IPS DF 6.9 (cell line): ENCODE measurements at regions not wholly inside any gene's neighbourhood (a gene's known extent, or its start where the extent isn't known, plus 50 kb on each side); places are given as distances from the start of the nearest gene placed in this dataset.

Source experiments
- DNase-seq: peaks from one replicate; pipeline ENCODE4 v3.0.0-alpha.2; 2013; ENCODE audit warnings: low read depth, low spot score
- H3K27ac ChIP-seq: one replicate; pipeline ENCODE4 v1.5.1; 2013; ENCODE audit warnings: low read length, control low read depth
- H3K27me3 ChIP-seq: 2 replicates; pipeline ENCODE4 v1.6.1; 2013; ENCODE audit warnings: mild to moderate bottlenecking, low read length; ENCODE audit not compliant: control insufficient read depth, insufficient read depth
- H3K36me3 ChIP-seq: 2 replicates; pipeline ENCODE4 v1.6.1; 2013; ENCODE audit warnings: low read length; ENCODE audit not compliant: control insufficient read depth, insufficient read depth
- H3K4me1 ChIP-seq: 2 replicates; pipeline ENCODE4 v1.6.1; 2013; ENCODE audit warnings: low read length; ENCODE audit not compliant: control insufficient read depth, insufficient read depth
- H3K4me3 ChIP-seq: 2 replicates; pipeline ENCODE4 v1.5.1; 2013; ENCODE audit warnings: mild to moderate bottlenecking, low read length
- H3K9me3 ChIP-seq: 2 replicates; pipeline ENCODE4 v1.6.1; 2013; ENCODE audit warnings: low read length, inconsistent platforms; ENCODE audit not compliant: control insufficient read depth, insufficient read depth
- WGBS: extraction: QIAGEN DNeasy Blood & Tissue Kit; methylation state at CpG from one replicate; pipeline ENCODE4 v1.1.7; 2013; ENCODE audit warnings: mixed read lengths, missing lambda C conversion rate; ENCODE audit not compliant: insufficient read length, insufficient coverage; 5-methylcytosine and 5-hydroxymethylcytosine counted together

- WGBS, result no CpG with 5 or more reads among the region's 1 CpG
- no peak overlapping the region for H3K27ac ChIP-seq
Observed at GRCh38 chr2:171244466-171244969, 83.8 kb upstream of the TLK1 start.

GRCh38 chr2:171241771-171242170 lies 81.1 kb upstream of the TLK1 start:
- Histone ChIP-seq H3K4me3 (no peak overlapping the region), H3K9me3 (peaks cover 5% of the 10 kb centered on the region), H3K36me3 (no peaks in the 10 kb centered on the region), H3K27me3 (no peaks in the 10 kb centered on the region), H3K4me1 (no peaks in the 10 kb centered on the region), H3K27ac (no peak overlapping the region)
- WGBS, result no CpG with 5 or more reads among the region's 1 CpG
- no peak for DNase-seq

More at GRCh38 chr2:171244466-171244969, 83.8 kb upstream of the TLK1 start:
- Histone ChIP-seq H3K27me3 (no peaks in the 10 kb centered on the region), H3K36me3 (no peaks in the 10 kb centered on the region), H3K4me3 (no peak overlapping the region), H3K9me3 (peaks cover 5% of the 10 kb centered on the region), H3K4me1 (no peaks in the 10 kb centered on the region)
- no peak for DNase-seq

GRCh38 chr2:171238946-171239345 lies 78.3 kb upstream of the TLK1 start:
- H3K27me3 ChIP-seq, result no peaks in the 10 kb centered on the region
- no peaks in the 10 kb centered on the region for H3K9me3 ChIP-seq
- H3K4me3 ChIP-seq, result no peak overlapping the region
- DNase-seq, result no peak
- no peak overlapping the region for H3K27ac ChIP-seq
- no peaks in the 10 kb centered on the region for H3K4me1 ChIP-seq
- WGBS, result no CpG with 5 or more reads among the region's 4 CpGs
- no peaks in the 10 kb centered on the region for H3K36me3 ChIP-seq

- WGBS, result no CpG with 5 or more reads among the region's 5 CpGs
- H3K36me3 ChIP-seq, result no peaks in the 10 kb centered on the region
- no peak for DNase-seq
Observed at GRCh38 chr2:171237751-171238505, 77.2 kb upstream of the TLK1 start.

GRCh38 chr2:171235262-171235881 lies 74.7 kb upstream of the TLK1 start:
- Histone ChIP-seq H3K27me3 (no peaks in the 10 kb centered on the region), H3K36me3 (no peaks in the 10 kb centered on the region), H3K27ac (no peak overlapping the region), H3K4me1 (no peaks in the 10 kb centered on the region), H3K9me3 (no peaks in the 10 kb centered on the region), H3K4me3 (no peak overlapping the region)
- no CpG with 5 or more reads among the region's 8 CpGs for WGBS
- DNase-seq, result no peak

More at GRCh38 chr2:171237751-171238505, 77.2 kb upstream of the TLK1 start:
- Histone ChIP-seq H3K27me3 (no peaks in the 10 kb centered on the region), H3K4me1 (no peaks in the 10 kb centered on the region), H3K4me3 (no peak overlapping the region), H3K9me3 (no peaks in the 10 kb centered on the region), H3K27ac (no peak overlapping the region)

GRCh38 chr2:171230176-171230575 lies 69.5 kb upstream of the TLK1 start:
- Histone ChIP-seq H3K27me3 (no peaks in the 10 kb centered on the region), H3K4me1 (no peaks in the 10 kb centered on the region), H3K27ac (no peak overlapping the region), H3K4me3 (no peak overlapping the region), H3K36me3 (no peaks in the 10 kb centered on the region), H3K9me3 (no peaks in the 10 kb centered on the region)
- WGBS, result no CpG with 5 or more reads among the region's 3 CpGs
- no peak for DNase-seq

GRCh38 chr2:171228826-171229225 lies 68.1 kb upstream of the TLK1 start:
- Histone ChIP-seq H3K36me3 (no peaks in the 10 kb centered on the region), H3K4me1 (no peaks in the 10 kb centered on the region), H3K27ac (no peak overlapping the region), H3K4me3 (no peak overlapping the region), H3K27me3 (no peaks in the 10 kb centered on the region), H3K9me3 (no peaks in the 10 kb centered on the region)
- no peak for DNase-seq
- no CpG with 5 or more reads among the region's 2 CpGs for WGBS

GRCh38 chr2:171227066-171227782 lies 66.5 kb upstream of the TLK1 start:
- no peaks in the 10 kb centered on the region for H3K36me3 ChIP-seq
- H3K4me1 ChIP-seq, result no peaks in the 10 kb centered on the region; the same call in 1 of the 2 replicates
- no peak for DNase-seq
- no peaks in the 10 kb centered on the region for H3K27me3 ChIP-seq
- no peak overlapping the region for H3K4me3 ChIP-seq
- WGBS, result no CpG with 5 or more reads among the region's 2 CpGs
- no peak overlapping the region for H3K27ac ChIP-seq
- no peaks in the 10 kb centered on the region for H3K9me3 ChIP-seq

- Histone ChIP-seq H3K9me3 (no peaks in the 10 kb centered on the region), H3K4me1 (no peaks in the 10 kb centered on the region; the same call in 1 of the 2 replicates), H3K27ac (no peak overlapping the region), H3K4me3 (no peak overlapping the region), H3K36me3 (no peaks in the 10 kb centered on the region), H3K27me3 (no peaks in the 10 kb centered on the region)
- DNase-seq, result no peak
Observed at GRCh38 chr2:171226461-171226860, 65.8 kb upstream of the TLK1 start.

- no peaks in the 10 kb centered on the region for H3K36me3 ChIP-seq
- DNase-seq, result no peak
- H3K4me1 ChIP-seq, result no peaks in the 10 kb centered on the region; the same call in 1 of the 2 replicates
- no peak overlapping the region for H3K27ac ChIP-seq
- H3K4me3 ChIP-seq, result no peak overlapping the region
- WGBS, result no CpG with 5 or more reads among the region's 1 CpG
- no peaks in the 10 kb centered on the region for H3K27me3 ChIP-seq
- H3K9me3 ChIP-seq, result no peaks in the 10 kb centered on the region
Observed at GRCh38 chr2:171225989-171226388, 65.3 kb upstream of the TLK1 start.
